Ovary (tissue), 7 donors: ENCODE measurements at regions not wholly inside any gene's neighbourhood (a gene's known extent, or its start where the extent isn't known, plus 50 kb on each side); places are given as distances from the start of the nearest gene placed in this dataset.
A peak's percentile ranks its signal among the peaks of the same experiment; 100 is the strongest.

Experiments used
- DNase-seq, 5 donors: peaks; one replicate each; pipeline ENCODE4 v3.0.0-alpha.2; 2019 to 2020
- H3K27ac ChIP-seq, 2 donors: fragments of 200-600 bp; one replicate each; pipeline versions ENCODE4 v1.5.1 to v1.8.0; 2019 to 2022
- H3K27me3 ChIP-seq: fragments of 200-600 bp; one replicate; pipeline ENCODE4 v1.8.0; 2022
- H3K36me3 ChIP-seq: fragments of 200-600 bp; sonication (generic); one replicate; pipeline ENCODE4 v1.5.1; 2019
- H3K4me1 ChIP-seq: one replicate; pipeline ENCODE4 v1.8.1; 2013; ENCODE audit warnings: mild to moderate bottlenecking, moderate library complexity; ENCODE audit not compliant: insufficient read depth
- H3K4me3 ChIP-seq: fragments of 200-600 bp; sonication (generic); one replicate; pipeline ENCODE4 v1.5.1; 2017
- H3K9me3 ChIP-seq, 2 donors: fragments of 200-600 bp in 1 of 2; sonication (generic) in 1 of 2; one replicate each; pipeline versions ENCODE4 v1.5.1 to v1.8.1; 2013 to 2019; ENCODE audit warnings: mild to moderate bottlenecking in 1 of 2, moderate library complexity in 1 of 2
- CTCF ChIP-seq, 3 donors: fragments of 450-650 bp in 2 of 3; fragments of 200-600 bp in 1 of 3; IDR thresholded peaks; one replicate each; pipeline versions ENCODE4 v1.5.1 to v1.8.0; 2016 to 2022; ENCODE audit warnings: antibody characterized with exemption in 3 of 3, mild to moderate bottlenecking in 1 of 3
- EP300 ChIP-seq: sonication (generic); formaldehyde crosslinking; IDR thresholded peaks from one replicate; pipeline ENCODE4 v1.6.1; 2017; ENCODE audit warnings: antibody characterized with exemption
- POLR2A ChIP-seq: fragments of 450-650 bp; IDR thresholded peaks from one replicate; pipeline ENCODE4 v1.6.1; 2017; ENCODE audit warnings: antibody characterized with exemption, mild to moderate bottlenecking, moderate library complexity
- WGBS, 3 donors: extraction: QIAGEN DNeasy Blood & Tissue Kit in 1 of 3; methylation state at CpG; one replicate each; pipeline versions ENCODE4 v1.1.5 to v1.1.7; 2013 to 2017; 5-methylcytosine and 5-hydroxymethylcytosine counted together
- intact Hi-C, 4 donors: fragments of 100-400 bp; cut with DNase I; formaldehyde crosslinking; loops; one replicate each; pipeline versions ENCODE4 v1.11.0 to v1.15.1; 2022 to 2023
- donor health status: DM: no; HTN: no; CAD: no; lungs with moderate emphysema.
- donor health status: DM: no; HTN: no; CAD: no.
- donor health status: Bipolar disorder and iron deficiency.
- donor health status: DM: no; HTN: no; CAD: no.
- donor health status: DM: yes; HTN: yes; CAD: no.

GRCh38 chr1:234540404-234540762 lies 61.4 kb upstream of the TARBP1 start:
- DNase-seq = peak in 2 of 5 donors; percentile 14 to 17
- no peak overlapping the region for H3K27ac ChIP-seq
- no peaks in the 10 kb centered on the region for H3K36me3 ChIP-seq
- H3K27me3 ChIP-seq = no peaks in the 10 kb centered on the region
- peaks cover 38% of the 10 kb centered on the region for H3K4me1 ChIP-seq
- intact Hi-C loops = loop anchor here in 1 of 4 donors (10.0 kb wide), 1 partner anchor 64 kb away; no protein-coding TSS in a partner anchor
- no peaks in the 10 kb centered on the region for H3K9me3 ChIP-seq
- WGBS, 3 donors = 94 to 97% (median 96%) methylated on average over 5 of the region's 5 CpGs
- no peak for TF ChIP-seq POLR2A
- TF ChIP-seq CTCF (IDR thresholded peaks at IDR 0.05) = no peak
- no peak for TF ChIP-seq EP300
- no peak overlapping the region for H3K4me3 ChIP-seq

GRCh38 chr1:234539666-234540403 lies 60.9 kb upstream of the TARBP1 start:
- Histone ChIP-seq H3K4me3 (no peak overlapping the region), H3K4me1 (peaks cover 36% of the 10 kb centered on the region), H3K9me3 (no peaks in the 10 kb centered on the region), H3K27me3 (no peaks in the 10 kb centered on the region), H3K36me3 (no peaks in the 10 kb centered on the region), H3K27ac (no peak overlapping the region)
- intact Hi-C loops = loop anchor here (5.0 to 10.0 kb wide), 7 partner anchors 42 to 455 kb away; no protein-coding TSS in a partner anchor
- peak in 1 of 5 donors; percentile 11 for DNase-seq
- 84 to 92% (median 90%) methylated on average over 9 of the region's 9 CpGs for WGBS, 3 donors
- no peak for TF ChIP-seq CTCF (IDR thresholded peaks at IDR 0.05)
- TF ChIP-seq POLR2A = no peak
- no peak for TF ChIP-seq EP300

GRCh38 chr1:234538930-234539649 lies 60.1 kb upstream of the TARBP1 start:
- no peak for TF ChIP-seq CTCF (IDR thresholded peaks at IDR 0.05)
- no peak for TF ChIP-seq EP300
- TF ChIP-seq POLR2A = no peak
- DNase-seq = peak in 2 of 5 donors; percentile 16 to 32
- peaks cover 33% of the 10 kb centered on the region for H3K4me1 ChIP-seq
- intact Hi-C loops = loop anchor here (5.0 to 10.0 kb wide), 6 partner anchors 43 to 456 kb away; no protein-coding TSS in a partner anchor
- no peak overlapping the region for H3K27ac ChIP-seq
- H3K4me3 ChIP-seq = no peak overlapping the region
- WGBS, 3 donors = 74 to 88% (median 85%) methylated on average over 14 of the region's 14 CpGs
- no peaks in the 10 kb centered on the region for H3K27me3 ChIP-seq
- H3K36me3 ChIP-seq = no peaks in the 10 kb centered on the region
- no peaks in the 10 kb centered on the region for H3K9me3 ChIP-seq

- 88 to 92% (median 90%) methylated on average over 19 of the region's 19 CpGs for WGBS, 3 donors
- Histone ChIP-seq H3K4me3 (no peak overlapping the region), H3K36me3 (no peaks in the 10 kb centered on the region), H3K9me3 (no peaks in the 10 kb centered on the region), H3K27me3 (no peaks in the 10 kb centered on the region), H3K27ac (no peak overlapping the region), H3K4me1 (peaks cover 28% of the 10 kb centered on the region)
- TF ChIP-seq POLR2A = no peak
- no peak for TF ChIP-seq EP300
- TF ChIP-seq CTCF (IDR thresholded peaks at IDR 0.05) = no peak
- DNase-seq = peak in 1 of 5 donors; percentile 26
- intact Hi-C loops = loop anchor here (5.0 to 10.0 kb wide), 6 partner anchors 44 to 457 kb away; no protein-coding TSS in a partner anchor
Observed at GRCh38 chr1:234538062-234538731, 59.2 kb upstream of the TARBP1 start.
